CD4-positive, alpha-beta T cell treated with Interleukin-4 for 4 hours (primary cell): ENCODE measurements at regions not wholly inside any gene's neighbourhood (a gene's known extent, or its start where the extent isn't known, plus 50 kb on each side); places are given as distances from the start of the nearest gene placed in this dataset.
"Not testable (repeated sequence)": the region's sequence is repeated elsewhere in the genome, so short reads cannot be mapped to it uniquely, and the experiment has no call there.

Source experiments
- DNase-seq: peaks from one replicate; pipeline ENCODE4 v3.0.0-alpha.2; 2020

DNA sequence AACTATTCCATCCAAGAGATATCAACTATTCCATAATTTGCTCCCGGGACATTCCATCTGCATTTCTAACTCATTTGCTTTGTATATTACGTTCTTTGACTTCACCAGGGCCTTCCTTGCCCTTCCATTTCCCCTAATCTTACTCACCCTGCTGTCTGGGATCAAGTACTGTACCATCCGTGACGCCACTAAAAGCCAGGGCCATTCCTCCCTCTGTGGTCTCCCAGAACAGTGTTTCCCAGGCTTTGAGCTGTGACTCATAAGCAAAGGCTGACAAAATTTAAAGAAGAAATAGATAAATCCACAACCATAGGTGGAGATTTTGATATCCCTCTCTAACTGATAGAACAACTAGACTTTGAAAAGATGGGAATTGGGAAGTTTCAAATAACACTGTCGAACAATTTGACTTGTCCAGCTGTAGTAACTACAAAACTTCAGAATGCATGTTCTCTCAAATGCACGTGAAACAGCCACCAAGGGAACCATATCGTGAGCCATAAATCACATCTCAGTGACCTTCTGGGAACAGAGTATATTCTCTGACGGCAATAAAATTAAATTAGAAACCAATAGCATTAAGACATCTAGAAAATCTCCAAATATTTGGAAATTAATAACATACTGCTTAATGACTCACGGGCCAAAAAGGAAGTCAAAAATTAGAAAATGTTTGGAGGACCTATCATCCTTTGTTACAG is 501.0 kb downstream of the SETD4 start:
- DNase-seq = no peak

DNA sequence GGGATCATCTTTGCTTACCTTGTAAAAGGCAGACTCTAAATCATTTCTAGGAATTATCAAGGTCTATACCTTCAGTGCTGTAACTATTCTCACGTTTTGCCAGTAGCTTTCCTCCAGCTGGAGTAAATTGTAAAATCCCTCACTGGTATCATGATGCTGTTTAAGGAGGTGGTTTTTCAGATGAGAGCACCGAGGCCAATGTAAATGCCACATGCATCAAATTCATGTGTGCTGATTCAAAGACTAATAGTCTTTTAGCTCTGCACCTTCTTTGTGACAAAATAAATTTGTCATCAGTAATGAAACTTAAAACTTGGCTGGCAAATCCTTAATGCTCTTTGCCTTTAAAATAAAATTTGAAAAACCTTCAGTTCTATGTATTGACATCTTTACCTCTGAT is 503.8 kb downstream of the SETD4 start:
- no peak for DNase-seq

DNA sequence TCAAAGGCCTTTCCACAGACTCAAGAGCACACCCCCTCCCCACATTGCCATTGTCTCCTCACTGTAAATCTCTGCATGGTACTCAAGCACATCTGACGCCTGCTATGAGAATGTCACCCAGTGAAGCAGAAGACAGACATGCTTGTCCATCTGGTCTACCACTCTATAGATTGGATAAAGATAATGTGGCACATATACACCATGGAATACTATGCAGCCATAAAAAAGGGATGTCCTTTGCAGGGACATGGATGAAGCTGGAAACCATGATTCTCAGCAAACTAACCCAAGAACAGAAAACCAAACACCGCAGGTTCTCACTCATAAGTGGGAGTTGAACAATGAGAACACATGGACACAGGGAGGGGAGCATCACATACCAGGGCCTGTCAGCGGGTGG is 503.4 kb upstream of the RUNX1 start:
- DNase-seq = not testable (repeated sequence)

DNA sequence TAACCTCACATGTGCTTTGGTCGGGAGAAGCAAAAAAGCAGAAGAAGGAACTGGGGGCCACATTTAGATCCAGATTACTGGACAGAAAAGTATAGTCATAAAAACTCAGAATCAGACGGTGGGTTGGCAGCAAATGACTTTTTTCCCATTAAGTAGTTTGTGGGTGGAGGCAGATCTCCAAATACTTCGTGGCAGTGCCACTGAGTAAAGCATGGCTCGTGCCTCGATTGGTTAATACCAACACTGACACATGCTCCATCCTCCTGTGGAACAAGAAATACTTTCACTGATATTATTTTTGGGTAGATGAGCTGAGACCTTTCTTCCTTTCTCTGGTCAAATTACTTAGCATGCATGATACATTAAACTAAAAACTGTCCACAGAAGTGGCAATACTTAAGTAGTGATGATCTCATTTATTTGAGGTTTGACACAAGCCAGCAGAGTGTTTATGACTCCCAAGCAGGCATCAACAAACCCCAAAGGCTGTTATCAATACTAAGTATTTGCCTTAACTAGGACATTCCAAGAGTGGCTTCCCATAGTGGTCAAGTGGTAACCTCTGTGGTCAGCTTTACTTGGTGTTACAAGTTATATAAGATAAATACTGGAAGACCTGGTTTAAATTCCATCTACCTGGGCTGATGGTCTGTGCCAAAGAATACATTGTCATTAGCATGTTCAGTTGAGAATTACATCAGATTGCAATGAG is 500.0 kb upstream of the RUNX1 start:
- DNase-seq = no peak

DNA sequence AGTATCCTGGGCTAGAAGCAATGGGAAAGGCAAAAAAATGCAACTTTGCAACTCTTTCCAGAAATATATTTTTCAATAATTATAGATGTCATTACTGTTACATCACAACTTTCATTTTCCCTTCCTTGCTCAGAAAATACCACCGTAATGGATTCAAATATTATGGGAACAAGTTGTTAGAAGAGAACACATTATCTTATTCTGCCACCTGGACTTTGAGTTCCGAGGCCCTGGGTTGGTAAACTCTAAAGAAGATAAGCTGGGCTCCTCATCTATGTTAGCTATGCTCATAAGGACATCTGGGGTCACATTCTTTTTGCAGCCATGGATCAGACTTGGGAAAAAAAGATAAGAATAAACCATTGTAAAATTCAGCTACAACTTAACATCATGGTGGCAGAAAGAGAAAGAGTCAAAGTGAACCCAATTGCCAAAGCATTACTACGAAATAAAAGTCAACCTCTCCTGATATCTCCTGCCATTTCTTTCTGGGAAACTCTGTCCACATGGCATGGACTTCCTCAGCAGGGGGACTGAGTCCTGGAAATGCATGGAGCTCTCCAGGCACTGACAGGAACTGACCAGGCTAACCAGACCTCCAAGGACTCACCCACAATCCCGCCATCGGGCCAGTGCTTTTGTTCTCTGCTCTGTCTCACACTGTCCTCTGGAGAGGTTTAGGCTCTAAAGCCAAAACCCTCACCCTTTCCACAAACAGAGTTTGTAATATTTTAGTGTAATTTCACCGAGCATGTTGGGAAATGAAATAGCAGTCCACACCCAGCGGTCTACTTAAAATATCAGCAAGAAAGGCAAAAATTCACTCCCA is 499.1 kb upstream of the RUNX1 start:
- DNase-seq = no peak

DNA sequence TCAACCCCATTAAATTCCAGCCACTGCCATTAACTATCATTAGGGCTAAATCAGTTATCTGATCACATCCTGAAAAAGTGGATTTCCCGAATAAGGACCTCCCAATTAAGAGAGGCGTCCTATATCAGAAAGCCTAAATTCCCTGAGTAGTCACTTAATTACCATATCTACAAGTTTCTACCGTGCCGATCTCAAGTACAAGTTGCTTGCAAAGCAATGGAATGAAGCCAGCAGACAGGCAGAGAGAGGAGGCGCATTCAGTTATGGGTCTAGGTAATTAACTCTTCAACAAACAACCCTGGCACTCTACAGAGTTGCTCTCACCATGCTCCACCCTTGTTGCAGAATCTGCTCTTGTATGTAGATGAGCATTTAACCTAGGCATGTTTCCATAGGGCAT is 494.6 kb upstream of the RUNX1 start:
- DNase-seq = no peak

DNA sequence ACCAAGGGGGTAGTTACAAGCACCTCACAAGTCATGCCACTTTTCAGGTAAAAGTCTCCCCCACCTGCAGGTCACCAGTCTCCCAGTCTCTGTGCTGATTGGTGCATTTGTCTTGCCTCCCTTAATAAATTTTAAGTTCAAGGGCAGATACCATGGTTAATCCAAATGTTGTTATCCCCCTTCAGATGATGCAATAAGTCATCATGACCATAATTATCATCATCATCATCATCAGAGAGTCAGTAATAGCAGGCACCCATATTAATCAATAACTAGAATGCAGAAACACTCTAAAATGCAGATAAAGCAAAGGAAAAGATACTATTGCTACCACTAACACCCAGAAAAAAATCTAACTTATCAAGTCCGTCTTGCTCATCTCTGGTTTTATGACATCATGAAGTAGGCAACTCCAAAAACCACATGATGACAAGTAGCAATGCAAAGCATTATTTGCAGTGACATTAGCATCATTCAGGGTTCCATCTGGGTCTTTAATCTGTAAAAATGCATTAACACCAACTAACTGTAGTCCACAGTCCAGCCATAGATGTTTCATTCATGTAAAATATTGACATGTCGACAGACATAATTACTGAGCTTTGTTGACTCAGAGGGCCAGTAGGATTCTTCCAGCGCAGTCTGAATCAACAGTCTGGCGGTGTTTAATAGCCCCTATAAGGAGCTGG is 492.0 kb upstream of the RUNX1 start:
- no peak for DNase-seq

DNA sequence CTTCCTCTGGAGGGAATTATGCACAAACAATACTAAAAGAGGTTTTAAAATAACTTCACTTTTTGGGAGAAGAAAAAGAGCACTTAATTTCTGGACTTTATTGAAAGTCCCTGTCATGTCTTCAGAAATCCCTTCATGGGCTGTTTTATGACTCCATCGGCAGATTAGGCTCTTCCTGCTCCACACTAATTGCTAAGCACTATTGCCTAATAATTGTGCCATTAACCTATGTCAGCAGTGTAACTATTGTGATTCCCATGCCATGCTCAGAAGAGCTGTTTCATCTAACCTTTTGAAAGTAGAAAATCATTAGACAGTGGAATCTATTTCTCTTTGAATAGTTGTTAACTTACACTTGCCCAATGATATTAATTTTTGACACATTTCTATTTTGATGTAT is 489.3 kb upstream of the RUNX1 start:
- no peak for DNase-seq

DNA sequence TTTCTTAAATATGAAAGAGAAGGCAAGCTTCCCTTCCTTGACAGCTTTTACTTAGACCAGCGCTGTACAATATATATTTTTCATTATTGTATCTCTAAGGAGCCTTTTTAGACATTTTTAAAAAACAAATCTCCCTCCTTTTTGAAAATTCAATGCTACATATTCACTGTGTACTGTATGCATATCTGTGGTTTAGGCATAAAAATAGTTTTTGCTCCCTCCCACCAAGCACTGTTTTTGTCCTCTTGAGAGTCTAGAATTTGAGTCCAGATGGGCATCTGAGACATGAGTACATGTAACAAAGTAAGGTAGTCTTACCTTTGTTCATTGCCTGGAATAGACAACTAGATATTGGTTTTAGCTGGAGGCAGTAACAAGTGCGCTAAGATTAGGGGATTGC is 488.5 kb upstream of the RUNX1 start:
- no peak for DNase-seq

DNA sequence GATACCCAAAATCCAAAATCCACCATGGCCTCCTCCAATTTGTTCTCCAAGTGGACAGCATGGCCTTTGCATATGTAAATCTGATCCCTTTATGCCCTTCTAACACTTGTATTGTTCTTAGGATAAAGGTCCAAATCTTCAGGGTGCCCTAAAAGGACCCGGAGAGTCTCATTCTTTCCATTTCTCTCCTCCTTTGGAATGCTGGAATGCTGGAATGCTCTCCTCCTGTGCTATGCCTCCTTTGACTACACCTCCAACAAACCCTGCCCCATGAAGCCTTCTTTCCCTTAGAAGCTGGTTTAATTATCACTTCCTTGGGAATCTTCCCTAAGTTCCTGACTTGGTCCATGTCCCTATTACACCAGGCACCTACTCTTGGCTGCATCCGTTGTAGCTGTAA is 484.8 kb upstream of the RUNX1 start:
- DNase-seq = no peak

DNA sequence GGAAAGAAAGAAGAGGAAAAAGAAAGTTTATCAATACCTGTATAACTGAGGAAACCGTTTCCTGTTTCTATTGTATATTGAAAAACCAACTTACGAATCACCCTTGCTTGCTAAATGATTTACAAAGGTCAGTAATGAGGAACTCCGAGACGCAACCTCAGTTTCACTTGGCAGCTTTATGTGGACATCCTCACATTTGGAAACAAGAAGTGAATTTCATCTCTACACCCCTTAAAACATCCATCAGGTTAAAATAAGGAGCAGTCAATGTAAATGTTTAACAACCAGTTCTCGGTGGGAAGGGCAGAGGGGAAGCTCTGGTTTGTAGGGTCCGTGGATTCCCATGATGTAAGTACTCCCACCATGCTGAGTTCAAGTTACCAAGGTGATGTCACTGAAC is 481.7 kb upstream of the RUNX1 start:
- no peak for DNase-seq

DNA sequence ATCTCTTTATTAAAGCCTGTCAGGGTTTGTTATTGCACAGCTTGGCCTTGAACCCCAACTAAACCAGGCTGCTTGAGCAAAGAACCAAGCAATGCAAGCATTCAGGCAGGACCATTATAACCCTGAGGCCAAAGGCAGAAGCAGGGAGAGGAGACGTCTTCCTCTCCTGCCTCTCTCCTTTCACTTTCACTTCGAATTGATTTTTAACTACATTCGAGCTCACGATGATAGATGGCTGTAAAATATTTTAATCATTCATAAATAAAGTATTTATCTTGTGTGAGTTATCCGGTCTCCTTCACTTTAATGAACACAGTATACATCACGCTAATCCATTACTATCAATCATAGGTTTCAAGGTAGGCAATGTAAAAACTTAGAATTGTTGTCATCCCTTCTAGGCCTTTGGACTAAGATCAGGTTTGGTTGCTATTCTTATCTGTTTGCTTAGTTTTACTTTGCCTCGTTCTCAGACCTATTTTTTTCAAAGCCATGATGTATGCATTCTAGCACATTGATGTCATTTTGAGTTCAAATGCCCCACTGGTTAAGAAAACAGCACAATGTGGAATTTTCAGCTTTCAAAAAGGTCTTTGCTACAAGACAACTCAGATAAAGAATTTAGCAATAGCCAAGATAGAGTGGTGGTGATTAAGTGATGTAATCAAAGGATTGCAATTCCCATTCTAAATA is 480.2 kb upstream of the RUNX1 start:
- peak; percentile 37 for DNase-seq

DNA sequence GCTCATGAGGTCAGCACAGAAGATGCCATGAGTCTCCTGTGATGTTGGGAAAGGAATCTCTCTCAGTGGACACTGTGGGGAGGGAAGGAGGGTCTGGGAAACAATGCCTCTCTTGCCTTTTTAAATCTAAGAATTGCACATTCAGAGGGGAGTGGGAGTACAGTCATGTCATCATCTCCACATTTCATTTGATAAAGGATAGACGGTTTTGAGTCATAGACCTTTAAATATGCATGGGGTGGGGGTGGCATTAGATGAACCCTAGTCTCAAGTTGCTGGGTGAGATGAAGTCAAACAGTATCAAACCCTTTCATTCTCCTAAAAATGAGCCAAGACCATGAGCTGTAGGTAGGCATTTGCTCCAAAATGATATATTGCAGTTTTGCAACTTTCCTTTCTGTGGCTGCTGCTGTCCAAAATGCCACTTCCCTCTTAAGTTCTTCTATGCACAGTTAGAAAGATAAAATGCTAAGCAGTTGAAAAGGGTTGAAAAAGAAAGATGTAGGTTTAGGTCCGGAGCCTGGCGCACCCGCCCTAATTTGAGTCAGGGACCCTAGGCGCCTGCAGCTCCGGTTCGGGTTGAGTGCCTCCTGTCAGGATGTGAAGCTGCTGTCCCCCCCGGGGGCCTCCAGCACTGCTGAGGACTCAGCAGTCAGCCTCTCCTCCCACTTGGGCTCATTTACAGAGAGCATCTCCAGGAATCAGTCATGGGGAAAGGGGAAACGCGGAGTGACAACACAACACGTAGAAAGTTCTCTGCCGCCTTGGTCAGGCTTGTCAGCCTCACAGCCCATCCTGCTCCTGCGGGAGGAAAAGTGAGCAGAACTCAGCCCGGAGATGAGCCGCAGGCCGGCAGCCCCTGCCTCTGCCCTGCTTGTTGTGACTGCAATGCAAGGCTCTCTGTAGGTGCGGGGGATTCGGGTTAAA is 479.3 kb upstream of the RUNX1 start:
- DNase-seq = peak; percentile 24

DNA sequence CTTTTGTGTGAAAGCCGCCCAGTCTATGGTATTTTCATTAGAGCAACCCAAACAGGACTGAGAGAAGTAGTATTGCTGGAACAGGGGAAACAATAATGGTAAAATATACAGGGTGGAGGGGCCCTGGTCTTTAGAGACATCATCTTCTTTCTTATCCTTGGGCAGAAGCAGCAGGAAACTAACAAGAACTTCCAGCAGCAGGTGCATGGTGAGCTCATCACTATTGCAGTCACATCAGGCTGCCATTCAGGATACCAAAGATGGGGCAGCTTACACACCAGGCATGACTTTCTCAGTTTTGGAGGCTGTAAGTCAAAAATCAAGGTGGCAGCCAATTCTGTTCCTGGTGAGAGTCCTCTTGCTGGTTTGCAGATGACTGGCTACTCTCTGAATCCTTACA is 478.3 kb upstream of the RUNX1 start:
- no peak for DNase-seq

DNA sequence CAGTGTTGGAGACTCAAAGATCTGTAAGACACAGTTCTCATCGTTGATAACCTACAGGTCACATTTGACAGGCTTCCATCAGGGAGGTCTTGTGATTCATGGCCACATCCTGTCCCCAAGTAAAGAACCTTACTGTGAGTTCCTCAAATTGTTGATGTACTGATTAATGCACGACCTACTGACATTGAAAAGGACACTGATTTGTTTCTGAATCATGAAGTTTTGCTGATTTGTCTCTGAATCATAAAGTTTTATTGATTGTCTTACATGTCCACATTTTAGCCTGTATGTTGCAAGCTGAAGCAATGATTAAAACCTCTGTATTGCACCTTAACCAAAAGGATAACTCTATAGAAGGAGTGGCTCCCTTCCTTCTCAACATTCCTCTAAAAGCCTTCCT is 476.3 kb upstream of the RUNX1 start:
- DNase-seq = peak; percentile 27

DNA sequence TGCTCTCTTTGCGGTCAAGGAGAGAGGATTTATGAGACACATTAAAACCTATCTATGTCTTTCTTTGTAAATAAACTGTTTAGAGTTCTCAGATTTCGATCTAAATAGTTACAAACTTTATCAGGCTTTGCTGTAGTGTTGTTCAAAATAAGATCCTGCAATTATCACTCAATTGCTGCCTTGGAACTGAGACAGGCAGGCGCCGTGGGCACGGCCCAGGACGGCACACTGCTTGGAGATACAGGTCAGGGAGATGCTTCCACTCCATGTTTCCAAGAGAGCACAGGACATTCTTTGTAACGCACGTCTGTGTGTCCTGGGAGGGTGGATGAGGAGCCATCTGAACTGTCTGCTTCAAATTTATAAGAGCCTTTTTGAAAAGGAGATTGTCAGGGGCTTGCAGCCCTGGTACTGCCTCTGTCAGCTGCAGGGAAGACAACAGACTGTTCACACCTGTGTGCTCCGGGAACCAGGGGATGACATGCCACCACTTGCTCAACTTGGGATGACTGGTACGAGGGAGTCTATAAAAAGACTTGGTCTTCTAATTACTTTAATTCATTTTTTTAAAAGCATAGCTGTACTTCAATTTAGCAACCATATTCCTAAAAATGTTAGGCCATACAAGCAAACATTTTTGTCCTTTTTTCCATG is 472.9 kb upstream of the RUNX1 start:
- DNase-seq = no peak

DNA sequence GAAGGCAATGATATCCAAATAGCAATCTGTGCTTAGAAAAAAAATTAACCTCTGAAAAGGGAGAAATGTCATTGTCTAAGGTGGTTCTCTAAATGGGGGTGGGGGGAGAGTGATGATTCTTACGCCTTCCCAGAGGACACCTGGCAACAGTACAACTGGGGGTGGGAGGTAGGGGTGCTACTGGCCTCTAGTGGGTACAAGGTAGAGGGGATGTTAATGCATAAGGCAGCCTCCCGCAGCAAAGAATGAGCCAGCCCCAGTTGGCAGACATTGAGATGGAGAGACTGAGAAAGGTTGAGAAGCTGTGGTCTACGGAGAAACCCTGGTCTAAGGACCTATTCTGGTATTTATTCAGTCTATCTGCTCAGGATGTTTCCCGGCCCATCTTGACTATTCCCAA is 472.2 kb upstream of the RUNX1 start:
- DNase-seq = no peak

DNA sequence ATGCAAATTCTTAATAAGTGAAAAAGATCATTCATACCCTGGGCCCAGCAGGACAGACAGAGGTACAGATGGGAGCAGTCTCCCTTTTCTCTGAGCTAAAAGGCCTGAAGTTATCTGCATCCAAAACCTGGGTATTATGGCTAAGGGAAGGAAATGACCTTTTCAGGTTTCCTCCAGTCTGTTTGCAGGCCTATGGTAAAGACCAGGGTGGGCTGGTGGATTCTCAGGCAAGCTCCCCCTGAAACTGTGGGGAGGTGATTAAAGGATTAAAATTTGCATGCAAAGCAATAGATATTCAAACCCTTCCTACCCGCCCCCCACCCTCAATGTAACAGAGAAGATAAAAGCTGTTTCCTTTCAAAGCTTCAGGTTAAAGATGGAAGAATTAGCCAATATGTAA is 471.8 kb upstream of the RUNX1 start:
- DNase-seq = no peak

DNA sequence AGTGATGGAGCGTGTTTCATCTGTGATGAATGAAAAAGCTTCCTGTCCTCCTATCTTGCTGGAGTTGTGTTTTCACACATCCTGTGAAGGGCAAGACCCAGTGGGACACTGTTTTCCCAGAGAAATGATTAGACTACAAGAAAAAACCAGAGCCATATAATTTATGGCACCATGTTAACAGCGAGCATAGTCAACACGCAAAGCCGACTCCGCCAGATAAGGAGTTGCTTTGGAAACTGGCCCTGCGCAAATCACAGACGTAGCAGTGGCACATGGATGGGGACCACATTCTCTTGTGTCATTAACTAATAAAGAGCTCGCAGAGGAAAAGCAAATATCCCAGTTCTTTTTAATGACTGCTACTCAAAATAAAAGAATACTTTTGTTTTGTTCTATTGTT is 471.2 kb upstream of the RUNX1 start:
- DNase-seq = no peak

DNA sequence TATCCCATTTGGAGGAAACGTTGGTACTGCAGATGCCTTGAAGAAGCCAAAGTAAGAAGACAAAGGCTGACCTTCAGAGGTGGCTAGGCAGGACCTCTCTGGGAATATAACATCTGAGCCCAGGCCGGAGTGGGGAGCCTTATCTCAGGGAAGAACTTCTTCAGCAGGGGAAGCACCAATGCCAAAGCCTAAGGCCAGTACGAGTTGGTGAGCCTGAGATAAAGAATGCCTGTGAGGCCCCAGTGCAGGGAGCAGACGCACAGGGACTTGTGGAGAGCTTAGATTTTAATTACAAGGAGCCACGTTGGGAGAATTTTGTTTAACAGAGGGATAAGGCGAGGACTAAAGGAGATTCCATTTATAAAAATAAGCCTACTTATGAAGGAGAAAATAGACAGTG is 468.8 kb upstream of the RUNX1 start:
- DNase-seq = no peak

DNA sequence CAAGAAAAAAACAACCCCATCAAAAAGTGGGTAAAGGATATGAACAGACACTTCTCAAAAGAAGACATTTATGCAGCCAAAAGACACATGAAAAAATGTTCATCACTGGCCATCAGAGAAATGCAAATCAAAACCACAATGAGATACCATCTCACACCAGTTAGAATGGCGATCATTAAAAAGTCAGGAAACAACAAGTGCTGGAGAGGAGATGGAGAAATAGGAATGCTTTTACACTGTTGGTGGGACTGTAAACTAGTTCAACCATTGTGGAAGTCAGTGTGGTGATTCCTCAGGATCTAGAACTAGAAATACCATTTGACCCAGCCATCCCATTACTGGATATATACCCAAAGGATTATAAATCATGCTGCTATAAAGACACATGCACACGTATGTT is 467.2 kb upstream of the RUNX1 start:
- DNase-seq = not testable (repeated sequence)
